Activated naive CD8-positive, alpha-beta T cell treated with anti-CD3 and anti-CD28 coated beads, Interleukin-2, amount 10 ng/mL, durations not matched to agents 7 days and 5 days (primary cell): ENCODE measurements at regions not wholly inside any gene's neighbourhood (a gene's known extent, or its start where the extent isn't known, plus 50 kb on each side); places are given as distances from the start of the nearest gene placed in this dataset.
A peak's percentile ranks its signal among the peaks of the same experiment; 100 is the strongest.

ENCODE experiments used
- ATAC-seq: fragments of 150-1000 bp; cut with Tn5 transposase; one replicate; pipeline ENCODE4 v1.10.0; 2021; ENCODE audit warnings: low read depth, moderate library complexity
- POLR2A ChIA-PET: fragments of 350-600 bp; sonication (Branson Sonifier 250); formaldehyde crosslinking; loops from one replicate; lab custom pipeline; 2021; ENCODE audit warnings: antibody characterized with exemption; lab: Charles Lee
- DNase-seq: peaks from one replicate; pipeline ENCODE4 v3.0.0; 2021
- H3K27ac Mint-ChIP-seq: one replicate; pipeline ENCODE4 v1.8.0; 2022; ENCODE audit warnings: mild to moderate bottlenecking, mixed read lengths
- H3K27me3 Mint-ChIP-seq: one replicate; pipeline ENCODE4 v1.8.0; 2022; ENCODE audit warnings: mild to moderate bottlenecking, moderate library complexity, mixed read lengths
- H3K36me3 Mint-ChIP-seq: one replicate; pipeline ENCODE4 v1.8.0; 2021; ENCODE audit warnings: mild to moderate bottlenecking, mixed read lengths
- H3K4me1 Mint-ChIP-seq: one replicate; pipeline ENCODE4 v1.8.0; 2021; ENCODE audit warnings: mixed read lengths
- H3K4me3 Mint-ChIP-seq: one replicate; pipeline ENCODE4 v1.8.0; 2022; ENCODE audit warnings: mild to moderate bottlenecking, moderate library complexity, mixed read lengths
- H3K9me3 Mint-ChIP-seq: one replicate; pipeline ENCODE4 v1.8.0; 2021; ENCODE audit warnings: mixed read lengths

- no peak for ATAC-seq
Observed at GRCh38 chr12:98389593-98389992, 125.8 kb upstream of the TMPO start.

GRCh38 chr12:98397323-98398105, 117.9 kb upstream of the TMPO start:
- ATAC-seq = peak; percentile 86
- Mint-ChIP-seq H3K4me3 (peak overlapping the region; percentile 82), H3K9me3 (no peaks in the 10 kb centered on the region), H3K27ac (peak overlapping the region; percentile 72), H3K36me3 (no peaks in the 10 kb centered on the region), H3K27me3 (no peaks in the 10 kb centered on the region), H3K4me1 (peaks cover 27% of the 10 kb centered on the region)
- POLR2A ChIA-PET = no interaction called here
- peak; percentile 82 for DNase-seq

More at GRCh38 chr12:98389593-98389992, 125.8 kb upstream of the TMPO start:
- POLR2A ChIA-PET = no interaction called here
- no peaks in the 10 kb centered on the region for H3K4me1 Mint-ChIP-seq
- H3K27me3 Mint-ChIP-seq = peaks cover 13% of the 10 kb centered on the region
- H3K27ac Mint-ChIP-seq = no peak overlapping the region
- no peak overlapping the region for H3K4me3 Mint-ChIP-seq
- no peak for DNase-seq
- no peaks in the 10 kb centered on the region for H3K9me3 Mint-ChIP-seq
- H3K36me3 Mint-ChIP-seq = no peaks in the 10 kb centered on the region

GRCh38 chr12:98399532-98399931, 115.9 kb upstream of the TMPO start:
- H3K27ac Mint-ChIP-seq = peak overlapping the region; percentile 33
- H3K27me3 Mint-ChIP-seq = no peaks in the 10 kb centered on the region
- ATAC-seq (peak; percentile 81), DNase-seq (peak; percentile 48)
- H3K9me3 Mint-ChIP-seq = no peaks in the 10 kb centered on the region
- no peaks in the 10 kb centered on the region for H3K36me3 Mint-ChIP-seq
- POLR2A ChIA-PET = interaction anchor here (2.3 kb wide), 1 partner anchor 117 kb away, joined by 8 read pairs; the partner anchor contains the start of gene TMPO
- H3K4me1 Mint-ChIP-seq = peaks cover 29% of the 10 kb centered on the region
- peak overlapping the region; percentile 63 for H3K4me3 Mint-ChIP-seq

- H3K27ac Mint-ChIP-seq = no peak overlapping the region
- ATAC-seq (no peak), DNase-seq (no peak)
- H3K4me3 Mint-ChIP-seq = no peak overlapping the region
- POLR2A ChIA-PET = no interaction called here
- no peaks in the 10 kb centered on the region for H3K9me3 Mint-ChIP-seq
- H3K27me3 Mint-ChIP-seq = no peaks in the 10 kb centered on the region
- H3K4me1 Mint-ChIP-seq = peaks cover 37% of the 10 kb centered on the region
- no peaks in the 10 kb centered on the region for H3K36me3 Mint-ChIP-seq
Observed at GRCh38 chr12:98401427-98401826, 114.0 kb upstream of the TMPO start.

GRCh38 chr12:98402091-98402490, 113.3 kb upstream of the TMPO start:
- H3K4me1 Mint-ChIP-seq = peaks cover 33% of the 10 kb centered on the region
- ATAC-seq (no peak), DNase-seq (no peak)
- H3K36me3 Mint-ChIP-seq = no peaks in the 10 kb centered on the region
- no peak overlapping the region for H3K27ac Mint-ChIP-seq
- no peaks in the 10 kb centered on the region for H3K27me3 Mint-ChIP-seq
- POLR2A ChIA-PET = no interaction called here
- H3K4me3 Mint-ChIP-seq = no peak overlapping the region
- no peaks in the 10 kb centered on the region for H3K9me3 Mint-ChIP-seq

GRCh38 chr12:98402671-98403070, 112.7 kb upstream of the TMPO start:
- Mint-ChIP-seq H3K4me1 (peaks cover 27% of the 10 kb centered on the region), H3K27ac (no peak overlapping the region), H3K9me3 (no peaks in the 10 kb centered on the region), H3K4me3 (no peak overlapping the region), H3K27me3 (no peaks in the 10 kb centered on the region), H3K36me3 (no peaks in the 10 kb centered on the region)
- DNase-seq (no peak), ATAC-seq (no peak)
- POLR2A ChIA-PET = no interaction called here

GRCh38 chr12:98403385-98403784, 112.0 kb upstream of the TMPO start:
- Mint-ChIP-seq H3K27me3 (no peaks in the 10 kb centered on the region), H3K36me3 (no peaks in the 10 kb centered on the region), H3K9me3 (no peaks in the 10 kb centered on the region), H3K27ac (no peak overlapping the region), H3K4me3 (no peak overlapping the region), H3K4me1 (peaks cover 25% of the 10 kb centered on the region)
- DNase-seq (no peak), ATAC-seq (no peak)
- POLR2A ChIA-PET = no interaction called here

GRCh38 chr12:98403936-98404335, 111.5 kb upstream of the TMPO start:
- POLR2A ChIA-PET = no interaction called here
- Mint-ChIP-seq H3K9me3 (no peaks in the 10 kb centered on the region), H3K4me1 (peaks cover 23% of the 10 kb centered on the region), H3K27ac (no peak overlapping the region), H3K36me3 (no peaks in the 10 kb centered on the region), H3K27me3 (no peaks in the 10 kb centered on the region), H3K4me3 (no peak overlapping the region)
- ATAC-seq (no peak), DNase-seq (no peak)

GRCh38 chr12:98405805-98406366, 109.5 kb upstream of the TMPO start:
- POLR2A ChIA-PET = no interaction called here
- peaks cover 3% of the 10 kb centered on the region for H3K27me3 Mint-ChIP-seq

GRCh38 chr12:98406378-98406777, 109.0 kb upstream of the TMPO start:
- Mint-ChIP-seq H3K27me3 (peaks cover 5% of the 10 kb centered on the region), H3K4me1 (peaks cover 10% of the 10 kb centered on the region), H3K4me3 (no peak overlapping the region), H3K36me3 (no peaks in the 10 kb centered on the region), H3K9me3 (no peaks in the 10 kb centered on the region), H3K27ac (no peak overlapping the region)
- POLR2A ChIA-PET = no interaction called here
- DNase-seq (no peak), ATAC-seq (no peak)

More at GRCh38 chr12:98405805-98406366, 109.5 kb upstream of the TMPO start:
- no peaks in the 10 kb centered on the region for H3K9me3 Mint-ChIP-seq
- DNase-seq = no peak
- H3K4me3 Mint-ChIP-seq = no peak overlapping the region
- H3K4me1 Mint-ChIP-seq = peaks cover 10% of the 10 kb centered on the region
- H3K27ac Mint-ChIP-seq = no peak overlapping the region
- no peak for ATAC-seq
- no peaks in the 10 kb centered on the region for H3K36me3 Mint-ChIP-seq

- Mint-ChIP-seq H3K27ac (no peak overlapping the region), H3K9me3 (no peaks in the 10 kb centered on the region), H3K4me1 (peaks cover 8% of the 10 kb centered on the region), H3K4me3 (no peak overlapping the region), H3K27me3 (peaks cover 10% of the 10 kb centered on the region), H3K36me3 (no peaks in the 10 kb centered on the region)
- no peak for DNase-seq
- no peak for ATAC-seq
- POLR2A ChIA-PET = no interaction called here
Observed at GRCh38 chr12:98408681-98409080, 106.7 kb upstream of the TMPO start.

GRCh38 chr12:98409548-98409947, 105.8 kb upstream of the TMPO start:
- Mint-ChIP-seq H3K4me1 (peaks cover 8% of the 10 kb centered on the region), H3K9me3 (no peaks in the 10 kb centered on the region), H3K36me3 (no peaks in the 10 kb centered on the region), H3K27ac (no peak overlapping the region), H3K27me3 (peaks cover 11% of the 10 kb centered on the region), H3K4me3 (no peak overlapping the region)
- DNase-seq (no peak), ATAC-seq (no peak)
- POLR2A ChIA-PET = no interaction called here

- POLR2A ChIA-PET = no interaction called here
- Mint-ChIP-seq H3K27me3 (peaks cover 13% of the 10 kb centered on the region), H3K9me3 (no peaks in the 10 kb centered on the region), H3K36me3 (no peaks in the 10 kb centered on the region), H3K4me1 (peaks cover 8% of the 10 kb centered on the region), H3K27ac (no peak overlapping the region), H3K4me3 (no peak overlapping the region)
- no peak for ATAC-seq
- no peak for DNase-seq
Observed at GRCh38 chr12:98410356-98410755, 105.0 kb upstream of the TMPO start.

GRCh38 chr12:98416845-98417244, 98.5 kb upstream of the TMPO start:
- ATAC-seq (no peak), DNase-seq (no peak)
- H3K27me3 Mint-ChIP-seq = peaks cover 11% of the 10 kb centered on the region
- no peak overlapping the region for H3K4me3 Mint-ChIP-seq
- H3K4me1 Mint-ChIP-seq = no peaks in the 10 kb centered on the region
- H3K27ac Mint-ChIP-seq = no peak overlapping the region
- POLR2A ChIA-PET = no interaction called here
- H3K9me3 Mint-ChIP-seq = no peaks in the 10 kb centered on the region
- H3K36me3 Mint-ChIP-seq = no peaks in the 10 kb centered on the region
